AG04450 (cell line): ENCODE measurements at regions not wholly inside any gene's neighbourhood (a gene's known extent, or its start where the extent isn't known, plus 50 kb on each side); places are given as distances from the start of the nearest gene placed in this dataset.

Experiments used
- CTCF ChIA-PET: fragments of 300-600, 350-600 bp; formaldehyde crosslinking; extraction: SDS; loops from one replicate; lab custom pipeline; 2022; ENCODE audit warnings: antibody characterized with exemption, inconsistent platforms; lab: Charles Lee
- POLR2A ChIA-PET: fragments of 350-600 bp; formaldehyde crosslinking; extraction: SDS; loops from one replicate; lab custom pipeline; 2021; ENCODE audit warnings: antibody characterized with exemption, inconsistent platforms; lab: Yijun Ruan, JAX
- DNase-seq: peaks from one replicate; pipeline ENCODE4 v3.0.0-alpha.2; 2011; ENCODE audit warnings: low read depth, low spot score
- H3K27ac ChIP-seq: one replicate; pipeline ENCODE4 v1.5.1; 2012; ENCODE audit warnings: low read depth, low read length, control low read depth
- H3K27me3 ChIP-seq: one replicate; pipeline ENCODE4 v1.6.0; 2012; ENCODE audit warnings: low read length; ENCODE audit not compliant: control insufficient read depth, insufficient read depth
- H3K4me3 ChIP-seq: 2 replicates; pipeline ENCODE4 v1.5.1; 2011; ENCODE audit warnings: mild to moderate bottlenecking, low read depth, low read length, control low read depth
- H3K9me3 ChIP-seq: 2 replicates; pipeline ENCODE4 v1.5.1; 2012; ENCODE audit warnings: low read length; ENCODE audit not compliant: control insufficient read depth, insufficient read depth
- CTCF ChIP-seq: IDR thresholded peaks from 2 replicates; pipeline ENCODE4 v1.5.1; 2011; ENCODE audit warnings: low read depth, low read length, control low read depth, inconsistent platforms

DNA sequence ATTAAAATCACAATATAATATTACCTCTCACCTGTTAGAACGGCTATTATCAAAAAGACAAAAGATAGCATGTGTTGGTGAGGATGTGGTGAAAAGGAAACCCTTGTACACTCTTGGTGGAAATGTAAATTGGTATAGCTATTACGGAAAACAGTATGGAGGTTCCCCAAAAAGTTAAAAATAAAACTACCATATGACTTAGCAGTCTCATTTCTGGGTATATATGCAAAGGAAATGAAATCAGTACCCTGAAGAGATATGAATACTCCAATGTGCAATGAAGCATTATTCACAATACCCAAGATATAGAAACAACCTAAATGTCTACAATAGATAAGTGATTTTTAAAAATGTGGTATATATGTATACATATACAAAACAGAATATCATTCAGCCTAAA is 199.9 kb downstream of the SNX18 start:
- ChIA-PET POLR2A (no interaction called here), CTCF (no interaction called here)
- Histone ChIP-seq H3K9me3 (no peaks in the 10 kb centered on the region), H3K27me3 (no peaks in the 10 kb centered on the region), H3K27ac (no peak overlapping the region), H3K4me3 (no peak overlapping the region)
- no peak for TF ChIP-seq CTCF
- DNase-seq: no peak

GRCh38 chr5:54713923-54714581 is 196.5 kb downstream of the SNX18 start:
- Histone ChIP-seq H3K27me3 (no peaks in the 10 kb centered on the region), H3K27ac (peak overlapping the region; percentile 68), H3K4me3 (no peak overlapping the region), H3K9me3 (no peaks in the 10 kb centered on the region)
- peak; percentile 55 for DNase-seq
- no peak for TF ChIP-seq CTCF
- CTCF ChIA-PET: no interaction called here
- POLR2A ChIA-PET: interaction anchor here (1.3 kb wide), 1 partner anchor 196 kb away, joined by 3 read pairs; no protein-coding TSS in a partner anchor

GRCh38 chr5:54709096-54709495 is 191.5 kb downstream of the SNX18 start:
- H3K27me3 ChIP-seq: no peaks in the 10 kb centered on the region
- no peak overlapping the region for H3K4me3 ChIP-seq
- no peak overlapping the region for H3K27ac ChIP-seq
- ChIA-PET CTCF (interaction anchor here (1.3 kb wide), 1 partner anchor 137 kb away, joined by 3 read pairs; no protein-coding TSS in a partner anchor), POLR2A (no interaction called here)
- H3K9me3 ChIP-seq: no peaks in the 10 kb centered on the region
- no peak for TF ChIP-seq CTCF
- DNase-seq: no peak

DNA sequence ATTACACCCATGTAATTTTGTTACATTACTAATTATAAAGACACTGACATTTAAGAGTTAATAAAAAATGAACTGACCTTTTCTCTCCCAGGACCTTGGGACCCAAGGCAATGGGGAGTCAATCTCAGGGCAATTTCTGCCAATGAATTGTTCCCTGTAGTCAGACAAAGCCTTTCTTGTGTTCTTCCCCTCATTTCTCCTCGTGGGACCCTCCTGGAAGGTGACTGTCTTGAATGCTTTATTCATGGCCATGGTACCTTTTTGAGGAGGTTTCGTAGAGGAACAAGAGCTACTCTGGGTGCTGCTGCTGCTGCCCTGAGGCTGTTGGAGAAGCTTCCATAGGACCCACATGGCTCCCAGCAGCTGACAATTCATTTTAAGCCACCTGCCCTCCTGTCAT is 190.3 kb downstream of the SNX18 start:
- CTCF ChIA-PET: no interaction called here
- POLR2A ChIA-PET: no interaction called here
- H3K9me3 ChIP-seq: no peaks in the 10 kb centered on the region
- no peak overlapping the region for H3K4me3 ChIP-seq
- no peak overlapping the region for H3K27ac ChIP-seq
- DNase-seq: no peak
- TF ChIP-seq CTCF: no peak
- H3K27me3 ChIP-seq: no peaks in the 10 kb centered on the region

DNA sequence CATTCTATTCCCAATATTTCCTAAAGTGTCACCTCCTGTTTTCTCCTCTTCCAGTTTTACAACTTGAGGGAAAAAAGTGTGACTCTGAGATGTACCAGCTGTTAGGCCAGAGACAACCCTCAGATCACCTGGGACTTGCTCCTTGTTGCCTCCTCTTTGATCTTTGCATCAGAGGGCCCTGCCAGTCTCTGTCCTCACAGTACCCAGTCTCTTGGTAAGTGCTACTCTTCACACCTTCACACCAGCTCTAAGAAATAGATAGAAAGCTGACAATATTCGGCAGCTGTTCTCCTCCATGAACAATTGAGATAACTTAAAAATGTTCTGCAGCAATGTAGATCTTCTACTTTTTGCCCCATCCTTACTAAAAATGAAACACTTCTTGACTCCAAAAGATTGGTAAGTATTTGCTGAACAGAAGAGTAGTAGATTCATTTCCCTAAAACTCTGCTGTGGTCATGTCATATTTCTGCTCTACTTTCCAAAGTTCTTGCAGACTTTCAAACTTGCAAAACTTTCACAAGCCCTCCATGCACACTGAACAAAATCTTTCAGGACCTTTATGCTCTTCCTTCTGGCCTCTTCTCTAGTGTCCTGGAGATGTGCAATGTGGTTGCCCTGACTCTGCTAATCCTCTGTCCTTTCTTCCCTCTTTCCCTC is 188.6 kb downstream of the SNX18 start:
- H3K4me3 ChIP-seq: no peak overlapping the region
- no peaks in the 10 kb centered on the region for H3K9me3 ChIP-seq
- no peak overlapping the region for H3K27ac ChIP-seq
- no peaks in the 10 kb centered on the region for H3K27me3 ChIP-seq
- no peak for TF ChIP-seq CTCF
- POLR2A ChIA-PET: no interaction called here
- CTCF ChIA-PET: interaction anchor here (1.2 kb wide), 1 partner anchor 190 kb away, joined by 3 read pairs; no protein-coding TSS in a partner anchor
- DNase-seq: no peak
